GM12873 (cell line): ENCODE measurements at regions not wholly inside any gene's neighbourhood (a gene's known extent, or its start where the extent isn't known, plus 50 kb on each side); places are given as distances from the start of the nearest gene placed in this dataset.

Source experiments
- CTCF ChIP-seq: IDR thresholded peaks from 2 replicates; pipeline ENCODE4 v1.5.1; 2012; ENCODE audit warnings: low read depth, mild to moderate bottlenecking, moderate library complexity, low read length, control low read depth; ENCODE audit not compliant: insufficient read depth; ENCODE audit errors: missing control alignments

- no peak for TF ChIP-seq CTCF
These were observed 319.3 kb upstream of the B3GAT1 start for GRCh38 chr11:134731213-134731961.

- TF ChIP-seq CTCF, result no peak
These were observed 318.6 kb upstream of the B3GAT1 start for GRCh38 chr11:134730561-134731212.

GRCh38 chr11:134730101-134730500 lies 318.1 kb upstream of the B3GAT1 start:
- no peak for TF ChIP-seq CTCF

GRCh38 chr11:134728186-134728585 lies 316.1 kb upstream of the B3GAT1 start:
- no peak for TF ChIP-seq CTCF

GRCh38 chr11:134727636-134728035 lies 315.6 kb upstream of the B3GAT1 start:
- TF ChIP-seq CTCF, result no peak

GRCh38 chr11:134727204-134727603 lies 315.2 kb upstream of the B3GAT1 start:
- no peak for TF ChIP-seq CTCF

- no peak for TF ChIP-seq CTCF
These were observed 313.9 kb upstream of the B3GAT1 start for GRCh38 chr11:134725716-134726639.
